Inflammatory macrophage treated with lipopolysaccharide for 1 hour (primary cell): ENCODE measurements at regions not wholly inside any gene's neighbourhood (a gene's known extent, or its start where the extent isn't known, plus 50 kb on each side); places are given as distances from the start of the nearest gene placed in this dataset.

Experiments used
- DNase-seq, 2 donors: peaks; one replicate each; pipeline ENCODE4 v3.0.0-alpha.2; 2020 to 2022

DNA sequence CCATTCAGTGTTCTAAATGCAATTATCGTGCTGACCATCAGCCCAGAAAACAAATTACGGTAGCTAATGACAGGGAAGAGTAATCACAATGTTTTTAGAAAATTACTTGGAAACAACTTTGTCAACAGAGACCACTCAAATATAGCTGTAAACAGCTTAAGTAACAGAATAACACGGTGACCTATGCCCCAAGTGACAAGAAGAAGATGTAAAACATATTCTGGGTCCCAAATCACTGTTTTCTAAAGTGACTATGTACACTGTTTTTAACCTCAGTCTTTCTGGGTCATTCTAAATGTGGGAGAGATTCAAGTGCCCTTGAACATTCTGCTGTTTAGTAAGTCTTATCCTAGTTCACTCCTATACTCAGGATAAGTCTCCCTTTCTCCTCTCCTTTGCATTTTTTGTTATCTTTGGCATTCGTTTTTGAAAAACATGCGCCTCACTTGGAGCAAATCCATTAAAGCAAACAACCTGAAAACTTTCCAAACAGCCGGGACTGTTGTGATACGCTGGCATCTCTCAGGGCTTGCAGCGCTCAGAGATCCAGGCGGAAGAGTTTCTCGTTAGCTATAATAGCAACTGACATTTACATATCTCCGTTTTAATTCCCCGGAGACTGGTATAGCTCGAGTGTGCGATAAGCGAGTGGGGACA lies 114.5 kb upstream of the SOX4 start:
- no peak for DNase-seq

DNA sequence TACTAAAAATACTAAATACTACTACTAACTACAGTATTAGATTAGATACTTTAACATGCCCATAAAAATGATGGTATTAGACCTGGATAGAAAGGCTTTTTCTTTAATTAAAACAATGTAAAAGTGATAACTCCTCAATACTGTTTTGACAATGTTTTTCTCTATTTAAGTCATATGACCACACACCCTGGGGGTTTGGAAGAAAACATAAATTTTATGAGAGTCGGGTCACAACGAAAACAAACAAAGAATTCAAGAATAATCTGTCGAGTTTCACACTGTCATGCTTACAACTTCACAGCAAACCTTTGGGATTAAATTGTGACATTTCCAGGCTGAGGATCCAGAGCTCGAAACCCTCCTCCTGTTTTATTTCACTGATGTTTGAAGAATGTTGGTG lies 107.4 kb upstream of the SOX4 start:
- no peak for DNase-seq

DNA sequence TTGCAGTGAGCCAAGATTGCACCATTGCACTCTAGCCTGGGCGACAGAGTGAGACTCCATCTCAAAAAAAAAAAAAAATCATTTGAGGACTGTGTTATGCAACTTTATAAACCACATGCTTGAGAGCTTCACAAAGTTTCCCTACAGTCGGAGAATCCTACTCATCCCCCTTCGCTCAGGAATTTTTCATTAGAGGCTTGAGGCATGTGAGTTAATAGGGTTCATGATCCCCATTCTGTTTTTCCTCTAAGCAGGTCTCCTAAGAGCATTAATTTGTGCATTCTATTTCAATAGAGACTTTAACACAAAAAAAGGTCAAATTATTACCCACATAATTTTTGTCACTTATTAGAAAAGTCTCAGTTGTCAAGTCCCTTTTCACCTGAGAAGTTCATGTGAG lies 103.7 kb upstream of the SOX4 start:
- DNase-seq, result no peak

DNA sequence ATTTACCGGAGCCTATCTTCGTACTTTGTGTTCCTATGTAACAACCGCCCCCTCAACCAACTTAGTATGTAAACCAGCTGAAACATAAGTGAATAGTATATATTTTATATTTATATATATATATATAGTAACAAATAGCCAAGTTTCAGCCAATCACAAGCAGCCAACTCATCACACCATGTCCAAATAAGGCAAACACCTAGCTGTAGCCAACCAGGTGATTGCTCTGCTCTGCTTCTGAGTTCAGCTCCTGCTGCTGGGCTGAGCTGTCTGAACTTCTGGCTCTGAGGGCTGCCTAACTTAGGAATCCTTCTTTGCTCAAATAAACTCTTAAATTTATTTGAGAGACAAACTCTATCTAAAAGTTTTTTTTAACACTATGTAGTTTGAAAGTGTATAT lies 101.6 kb upstream of the SOX4 start:
- DNase-seq, result no peak

DNA sequence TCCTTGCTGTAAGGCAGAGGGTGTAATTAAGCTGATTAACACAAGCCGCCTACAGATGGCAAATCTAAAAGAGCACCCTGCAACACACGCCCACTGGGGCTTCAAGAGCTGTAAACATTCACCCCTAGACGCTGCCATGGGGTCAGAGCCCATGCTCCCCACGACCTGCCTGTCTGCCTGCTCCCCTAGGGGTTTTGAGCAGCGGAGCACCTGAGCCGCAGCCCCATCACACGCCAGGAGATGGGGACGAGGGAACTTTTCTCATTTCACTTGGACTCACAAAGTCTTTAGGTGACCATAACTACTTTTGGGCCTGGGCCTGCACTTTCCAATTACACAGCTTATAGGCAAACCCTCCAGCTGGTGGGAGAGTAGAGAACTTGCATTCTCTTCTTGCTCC lies 99.0 kb upstream of the SOX4 start:
- DNase-seq, result no peak

DNA sequence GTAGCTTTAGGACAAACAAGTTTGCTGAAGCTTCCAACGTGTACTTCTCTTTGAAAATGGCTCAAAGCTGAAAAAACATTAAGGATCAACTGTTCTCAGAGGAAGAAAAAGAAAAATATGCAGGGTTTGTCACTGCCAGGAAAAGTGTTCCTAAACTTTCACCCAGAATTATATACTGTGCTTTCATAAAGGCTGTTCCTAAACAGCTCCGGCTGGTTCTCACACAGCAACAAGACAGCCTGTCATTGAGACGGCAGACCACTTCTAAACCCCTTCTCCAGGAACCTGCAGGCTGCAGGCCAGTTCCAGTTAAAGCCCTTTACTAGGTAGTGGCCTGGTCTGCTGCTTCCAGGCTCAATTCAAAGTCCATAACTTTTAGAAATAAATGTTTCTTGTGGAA lies 97.4 kb upstream of the SOX4 start:
- DNase-seq, result no peak

DNA sequence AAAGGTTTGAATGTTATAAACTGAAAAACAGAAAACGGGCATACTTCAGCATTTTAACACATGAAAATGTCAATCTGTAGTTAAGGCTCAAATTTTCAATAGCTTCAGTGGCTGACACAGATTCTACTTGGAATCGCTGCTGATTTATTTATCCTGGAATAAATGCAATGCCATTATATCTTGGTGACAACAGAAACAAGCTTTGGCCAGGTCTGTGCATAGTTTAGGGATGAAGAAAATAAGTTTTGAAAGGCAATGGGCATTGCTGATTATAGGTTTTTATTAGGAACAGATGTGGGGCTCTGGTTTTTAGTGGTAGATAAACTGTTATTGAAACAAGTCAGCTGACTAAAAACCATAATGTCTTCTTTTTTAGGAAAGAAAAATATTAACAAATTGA lies 96.8 kb upstream of the SOX4 start:
- DNase-seq, result no peak

DNA sequence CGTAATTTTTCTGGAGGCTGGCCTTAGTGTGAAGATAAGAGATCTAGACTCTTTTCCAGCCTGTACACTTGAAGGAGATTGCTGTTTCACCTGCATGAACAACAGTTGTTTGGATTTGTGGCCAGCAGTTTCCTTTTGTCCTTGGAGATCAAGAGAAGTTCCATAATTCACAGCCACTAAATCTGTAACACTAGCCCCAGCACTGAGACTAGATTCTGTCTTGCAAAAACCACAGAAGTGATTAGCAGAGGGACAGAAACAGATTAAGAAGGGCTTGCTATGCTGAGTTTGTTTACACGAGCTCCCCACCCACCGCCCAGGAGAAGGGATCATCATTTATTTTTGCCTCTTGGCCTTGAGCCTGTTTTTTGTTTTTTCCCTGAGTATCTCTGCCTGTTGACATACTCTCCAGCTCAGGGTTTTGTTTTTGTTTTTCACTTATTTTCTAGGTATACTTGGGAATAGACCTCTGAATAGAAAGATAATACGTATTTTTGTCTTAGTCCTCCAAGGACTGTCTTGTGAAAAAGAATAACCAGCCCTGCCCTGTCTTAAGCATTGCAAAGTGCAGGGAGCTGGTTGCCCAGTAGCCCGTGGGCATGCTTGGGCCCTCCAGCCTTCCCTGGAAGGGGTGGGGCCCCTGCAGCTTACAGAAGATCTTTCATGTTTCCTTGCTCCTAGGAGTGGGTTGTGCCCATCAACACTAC lies 93.1 kb upstream of the SOX4 start:
- DNase-seq, result no peak

DNA sequence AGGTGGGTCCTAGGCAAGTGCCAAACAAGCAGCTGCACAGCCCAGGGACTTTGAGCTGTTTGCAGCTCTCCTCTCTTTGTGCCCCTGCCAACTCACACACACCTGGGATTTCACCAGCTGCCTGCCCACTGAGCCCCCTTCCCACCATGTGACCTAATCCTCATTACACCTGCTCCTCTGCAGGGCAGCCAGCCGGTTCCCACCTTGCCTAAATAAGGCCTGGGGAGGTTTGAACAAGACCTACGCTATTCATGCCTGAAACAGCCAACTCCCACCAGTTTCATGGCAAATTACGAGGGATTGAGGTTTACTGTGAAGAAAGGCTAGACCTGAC lies 92.6 kb upstream of the SOX4 start:
- DNase-seq, result no peak

DNA sequence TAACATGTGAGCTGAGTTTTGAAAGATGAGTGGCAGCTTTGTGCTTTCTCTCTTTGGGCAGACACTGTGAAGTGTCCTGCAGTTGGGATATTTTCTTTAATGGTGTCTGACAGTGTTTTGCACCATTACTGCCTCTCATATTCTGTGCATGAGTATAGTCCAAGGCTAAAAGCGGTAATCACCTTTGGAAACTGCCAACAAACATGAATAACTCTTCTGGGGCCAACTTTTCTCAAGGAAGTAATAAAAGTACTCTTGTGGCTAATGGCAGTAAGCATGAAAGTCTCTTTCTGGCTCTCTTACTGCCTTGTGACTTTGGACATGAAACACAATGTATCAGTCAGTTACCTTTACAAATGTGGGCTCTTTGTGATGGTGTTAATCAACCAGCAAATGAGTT lies 91.7 kb upstream of the SOX4 start:
- no peak for DNase-seq

DNA sequence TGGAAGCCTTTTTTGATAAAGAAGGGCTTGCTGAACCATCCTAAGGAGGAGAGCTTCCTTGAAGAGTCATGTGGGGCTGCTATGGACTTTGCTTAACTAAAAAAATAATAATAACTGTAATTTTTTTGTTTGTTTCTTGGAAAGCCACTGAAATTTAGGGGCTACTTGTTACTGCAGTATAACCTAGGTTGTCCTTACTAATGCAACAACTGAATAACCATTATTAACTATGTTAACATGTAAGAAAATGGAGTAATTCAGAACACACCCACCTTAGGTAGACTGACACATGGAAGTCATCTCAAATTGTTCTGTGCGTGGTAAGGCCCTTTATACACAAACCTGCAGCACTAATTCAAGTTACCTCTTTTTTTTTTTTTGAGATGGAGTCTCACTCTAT lies 90.9 kb upstream of the SOX4 start:
- no peak for DNase-seq

DNA sequence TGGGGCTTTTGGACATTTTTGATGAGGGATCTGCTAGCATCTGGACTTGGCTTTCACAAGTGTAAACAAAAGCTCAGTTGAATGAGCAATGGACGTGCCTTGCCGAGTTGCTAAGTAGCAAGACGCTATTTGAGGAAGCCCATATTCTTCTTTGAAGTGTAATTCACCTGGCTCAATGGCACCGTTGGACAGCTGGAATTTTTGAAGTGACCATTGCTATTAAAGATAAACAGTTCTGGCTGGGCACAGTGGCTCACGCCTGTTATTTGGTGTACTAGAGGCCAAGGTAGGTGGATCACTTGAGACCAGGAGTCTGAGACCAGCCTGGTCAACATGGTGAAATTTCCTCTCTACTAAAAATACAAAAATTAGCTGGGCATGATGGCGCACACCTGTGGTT lies 88.8 kb upstream of the SOX4 start:
- DNase-seq, result no peak

DNA sequence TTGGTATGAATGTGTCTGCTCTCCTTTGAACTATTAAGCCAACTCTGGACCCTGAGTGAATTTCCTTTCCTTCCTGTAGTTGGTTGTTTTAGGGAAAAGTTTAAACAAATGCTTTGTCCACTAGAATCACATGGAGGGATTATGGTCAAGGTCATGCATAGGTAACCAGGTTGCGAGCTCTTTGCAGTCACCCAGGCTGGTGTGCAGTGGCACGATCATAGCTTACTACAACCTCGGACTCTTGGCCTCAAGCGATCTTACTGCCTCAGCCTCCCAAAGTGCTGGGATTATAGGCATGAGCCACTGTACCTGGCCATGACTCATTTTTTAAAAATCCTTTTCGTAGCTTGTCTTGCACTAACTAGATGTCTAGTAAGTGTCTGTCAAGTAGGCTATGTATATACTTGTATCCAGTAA lies 88.0 kb upstream of the SOX4 start:
- DNase-seq, result no peak

DNA sequence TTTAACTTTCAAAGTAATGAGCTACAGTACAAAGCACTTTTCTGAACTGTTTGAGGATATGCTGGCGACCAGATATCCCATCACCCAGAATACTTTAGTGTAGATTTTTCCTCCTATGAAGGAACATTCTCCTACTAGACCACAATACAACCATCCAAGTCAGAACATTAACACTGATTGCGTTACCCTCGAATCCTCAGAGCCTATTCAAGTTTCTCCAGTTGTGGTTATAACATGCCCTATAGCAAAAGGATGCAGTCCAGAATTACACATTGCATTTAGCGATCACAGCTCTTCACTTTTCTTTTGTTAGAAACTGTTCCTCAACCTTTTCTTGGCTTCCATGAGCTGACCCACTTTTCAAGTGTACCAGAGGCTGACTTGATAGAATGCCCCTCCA lies 87.4 kb upstream of the SOX4 start:
- DNase-seq, result no peak

DNA sequence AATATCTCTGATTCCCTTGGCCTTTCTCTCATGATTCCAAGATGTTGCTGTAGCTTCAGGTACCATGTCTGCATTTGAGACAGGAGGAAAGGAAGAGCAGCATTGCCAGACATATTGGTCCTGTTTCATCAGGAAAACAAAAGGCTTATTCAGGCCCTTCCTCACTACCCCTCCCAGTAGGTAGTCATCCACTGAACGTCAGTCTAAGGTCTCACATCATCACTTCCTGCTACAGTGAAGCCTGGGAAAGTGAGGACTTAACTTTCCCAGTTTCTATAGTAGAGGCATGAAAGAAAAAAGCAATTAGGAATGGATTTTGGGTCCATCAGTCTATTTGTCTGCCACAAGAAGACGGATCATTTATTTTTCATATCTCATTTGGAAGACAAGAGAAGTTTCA lies 85.7 kb upstream of the SOX4 start:
- no peak for DNase-seq

DNA sequence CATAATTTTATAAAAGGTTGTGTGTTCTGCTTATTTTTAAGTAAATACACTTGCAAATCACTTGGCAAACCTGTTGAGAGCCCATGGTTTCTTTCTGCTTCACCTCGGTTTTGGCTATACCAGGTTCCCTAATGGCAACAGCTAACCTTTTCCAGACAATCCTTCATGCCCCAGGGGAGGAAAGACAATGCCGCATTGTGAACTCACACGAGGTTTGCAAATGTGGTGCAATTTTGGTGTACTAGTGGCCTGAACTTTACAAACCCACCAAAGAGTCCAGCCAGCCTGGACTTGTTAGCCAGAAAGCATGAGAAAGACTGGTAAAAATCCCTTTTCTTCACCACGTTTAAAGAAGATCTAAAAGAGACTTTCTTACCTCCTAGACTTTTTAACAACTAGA lies 84.8 kb upstream of the SOX4 start:
- DNase-seq, result no peak

DNA sequence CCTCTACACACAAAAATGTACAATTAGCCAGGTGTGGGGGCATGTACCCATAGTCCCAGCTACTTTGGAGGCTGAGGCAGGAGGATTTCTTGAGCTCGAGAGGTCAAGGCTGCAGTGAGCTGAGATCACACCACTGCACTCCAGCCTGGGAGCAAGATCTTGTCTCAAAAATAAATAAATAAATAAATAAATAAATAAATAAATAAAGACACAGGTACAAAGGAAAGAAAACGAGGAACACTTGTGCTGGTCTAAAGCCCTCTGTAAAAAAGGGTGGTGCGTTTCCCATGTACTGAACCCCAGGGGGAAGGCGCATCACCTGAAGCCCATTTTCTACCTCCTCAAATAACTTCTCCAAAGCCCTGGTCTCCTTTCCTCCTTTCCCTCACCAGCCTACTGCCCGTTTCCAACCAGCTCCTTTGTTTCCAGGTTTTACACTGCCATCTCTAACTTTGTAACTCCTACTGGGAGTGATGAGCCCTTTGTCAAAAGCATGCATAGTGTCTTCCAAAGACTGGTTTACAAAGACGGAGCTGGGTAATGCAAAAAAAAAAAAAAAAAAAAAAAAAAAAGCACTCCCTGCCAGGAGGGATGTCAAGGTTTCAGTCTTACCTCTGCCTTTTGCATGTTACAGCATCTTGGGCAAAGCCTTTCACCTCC lies 81.5 kb upstream of the SOX4 start:
- no peak for DNase-seq

DNA sequence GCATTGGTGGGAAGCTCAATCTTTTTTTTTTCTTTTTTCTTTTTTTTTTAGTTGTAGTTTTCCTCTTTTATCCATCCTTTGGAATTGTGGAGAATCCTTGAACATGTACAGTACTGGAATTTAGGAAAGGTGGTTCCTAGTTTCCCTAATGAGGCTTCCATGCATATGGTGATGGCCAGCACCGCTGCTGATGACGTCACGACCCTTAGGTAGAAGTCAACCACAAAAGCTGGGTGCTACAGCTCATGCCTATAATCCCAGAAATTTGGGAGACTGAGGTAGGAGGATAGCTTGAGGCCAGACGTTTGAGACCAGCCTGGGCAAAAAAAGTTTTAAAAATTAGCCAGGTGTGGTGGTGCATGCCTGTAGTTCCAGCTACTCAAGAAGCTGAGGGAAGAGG lies 79.3 kb upstream of the SOX4 start:
- DNase-seq, result no peak

DNA sequence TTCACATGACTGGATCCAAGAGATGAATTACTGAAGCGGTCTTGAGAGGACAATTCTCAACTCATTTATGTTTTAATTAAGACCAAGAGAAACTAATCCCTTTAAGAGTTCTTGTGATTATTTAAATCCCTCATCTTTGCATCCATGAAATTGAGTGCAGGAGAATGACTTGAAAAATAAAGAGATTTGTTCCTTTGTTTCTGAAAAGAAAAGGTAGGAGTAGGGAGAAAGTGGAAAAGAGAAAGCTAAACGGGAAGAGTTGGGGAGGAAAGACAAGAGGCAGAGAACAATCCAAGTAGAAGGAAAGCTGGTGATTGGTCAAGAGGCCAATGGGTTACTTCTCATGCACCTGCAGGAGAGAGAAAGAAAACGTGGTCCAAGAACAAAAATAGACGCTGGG lies 75.2 kb upstream of the SOX4 start:
- DNase-seq, result no peak

DNA sequence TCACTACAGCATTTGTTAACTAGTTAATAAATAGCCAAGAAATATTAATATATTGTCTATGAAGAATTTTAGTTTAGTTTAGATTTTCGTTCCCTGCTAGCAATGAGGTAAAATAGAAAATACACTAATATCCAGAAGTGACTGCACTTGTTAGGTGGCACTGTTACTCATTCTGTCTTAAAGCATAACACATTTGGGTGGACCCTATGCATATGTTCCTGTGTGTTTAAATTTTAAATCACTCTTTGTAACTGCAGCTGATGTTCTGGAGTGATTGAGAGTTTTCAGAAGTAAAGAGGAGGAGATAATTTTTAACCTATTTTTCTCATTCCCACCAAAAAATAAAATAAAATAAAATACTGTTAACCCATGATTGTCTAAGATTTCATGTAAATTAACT lies 73.9 kb upstream of the SOX4 start:
- DNase-seq, result no peak

DNA sequence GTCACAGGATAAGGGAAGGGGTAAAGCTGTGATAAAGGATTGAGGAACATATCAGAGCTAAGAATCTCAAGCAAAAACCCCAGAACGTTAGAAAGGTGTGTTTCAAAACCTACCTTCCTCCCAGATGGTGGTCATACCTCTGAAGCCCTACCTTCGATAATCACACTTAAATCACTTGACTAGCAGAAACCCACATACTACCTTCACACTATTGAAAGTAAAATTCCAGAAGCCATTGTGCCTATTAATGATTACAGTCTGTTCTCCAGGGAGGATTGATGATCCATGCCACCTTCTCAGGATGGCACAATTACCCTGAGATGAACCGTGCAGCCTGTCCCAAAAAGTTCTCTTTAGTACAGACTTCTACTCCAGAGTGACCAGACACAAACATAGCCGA lies 72.3 kb upstream of the SOX4 start:
- DNase-seq, result no peak

DNA sequence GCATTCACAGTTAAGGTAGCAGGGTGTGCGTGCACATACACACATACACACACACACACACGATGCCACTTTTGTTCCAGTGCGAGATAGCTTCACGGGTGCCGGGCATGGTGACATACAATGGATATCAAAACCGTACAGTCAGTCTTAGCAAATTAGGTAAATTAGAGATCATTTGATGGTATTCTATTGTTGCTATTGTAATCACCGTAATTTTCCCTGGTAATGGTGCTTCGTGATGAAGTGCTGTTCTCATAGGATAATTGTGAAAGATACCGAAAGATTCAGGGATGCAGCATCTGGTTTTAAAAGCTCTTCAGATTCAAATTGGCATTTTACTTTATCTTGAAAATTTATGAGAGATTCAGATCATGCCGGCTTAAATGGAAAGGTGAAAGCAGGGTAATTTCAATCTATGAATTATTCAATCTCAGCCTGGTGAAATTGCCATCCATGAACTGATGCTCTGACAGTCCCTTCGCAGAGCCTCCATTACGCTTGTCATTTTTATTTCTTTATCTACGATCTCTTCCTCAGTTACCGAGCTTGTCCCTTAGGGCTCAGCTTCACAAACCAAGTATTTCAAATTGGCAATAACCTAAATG lies 71.3 kb upstream of the SOX4 start:
- DNase-seq, result no peak

DNA sequence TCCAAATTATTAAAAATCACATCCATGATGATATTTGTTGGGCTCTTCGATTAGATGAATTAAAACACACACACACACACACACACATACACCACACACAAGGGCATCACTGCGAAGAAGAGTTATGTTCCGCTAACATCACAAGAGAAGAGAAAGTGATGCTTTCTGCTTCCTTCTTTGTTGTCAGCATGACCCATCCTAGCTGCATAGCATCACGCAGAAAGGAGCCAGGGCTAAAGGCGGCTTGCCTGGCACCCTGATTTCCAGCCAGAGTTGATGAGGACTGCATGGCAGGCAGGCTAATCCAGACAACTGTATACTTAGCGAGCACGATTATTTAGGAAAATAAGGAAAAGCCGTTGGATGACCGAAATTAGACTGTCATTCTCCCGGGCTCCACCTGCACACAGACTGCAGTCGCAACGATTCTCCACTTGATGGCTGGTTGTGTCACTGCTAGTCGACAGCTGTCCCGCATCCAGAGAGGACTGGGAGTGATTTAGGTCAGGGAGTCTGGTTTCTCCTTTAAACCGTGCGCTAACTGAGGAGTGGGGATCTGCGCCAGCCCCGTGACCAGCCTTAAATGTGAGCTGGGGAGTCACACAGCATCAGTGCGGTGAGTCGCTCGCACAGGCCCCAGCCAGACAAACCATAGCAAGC lies 70.6 kb upstream of the SOX4 start:
- no peak for DNase-seq

DNA sequence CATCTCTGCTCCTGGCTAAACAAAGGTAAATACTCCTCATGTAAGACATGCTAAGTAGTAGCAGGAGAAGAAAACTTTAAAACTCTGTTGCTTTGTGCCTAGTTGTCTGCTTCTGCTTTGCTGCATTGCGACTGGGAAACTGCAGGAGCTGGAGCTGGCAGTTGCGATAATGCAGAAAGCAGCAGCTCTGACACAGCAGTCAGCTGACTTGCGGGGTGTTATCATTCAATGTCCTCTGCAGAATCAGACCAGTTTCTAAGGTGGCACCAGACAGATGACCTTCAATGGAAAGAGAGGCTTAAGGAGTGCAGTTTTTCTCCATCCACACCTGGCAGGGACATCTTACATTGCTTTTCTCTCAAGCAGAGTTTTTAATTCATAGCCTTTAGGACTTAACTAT lies 69.9 kb upstream of the SOX4 start:
- DNase-seq, result no peak
